ENCODE measurements at regions not wholly inside any gene's neighbourhood (a gene's known extent, or its start where the extent isn't known, plus 50 kb on each side); places are given as distances from the start of the nearest gene placed in this dataset.
"Not testable (repeated sequence)": the region's sequence is repeated elsewhere in the genome, so short reads cannot be mapped to it uniquely, and the experiment has no call there.

GRCh38 chr3:110946810-110947209 is 124.8 kb upstream of the NECTIN3 start:
- no peaks in the 10 kb centered on the region for H4K20me1 ChIP-seq (ENCODE audit: control insufficient read depth, insufficient read depth, insufficient read length)
- H3K9ac ChIP-seq (ENCODE audit: extremely low read depth, insufficient read length, low read length) = no peak overlapping the region
- no peak overlapping the region for H3K56ac ChIP-seq (ENCODE audit: insufficient read length, low read depth, low read length)
- DNase-seq = no peak
- H3K4me3 Mint-ChIP-seq = no peak overlapping the region
- H3K27ac ChIP-seq (ENCODE audit: insufficient read length, low read depth, low read length) = no peak overlapping the region
- no peak overlapping the region for H2BK12ac ChIP-seq (ENCODE audit: insufficient read length, low read depth, low read length)
- H2AFZ ChIP-seq (ENCODE audit: low read length) = no peak overlapping the region
- H3K4me1 Mint-ChIP-seq = peaks cover 0 to 10% of the 10 kb centered on the region in 2 experiments; a peak in 2 of 4 replicates
- TF ChIP-seq, protein P1, sequence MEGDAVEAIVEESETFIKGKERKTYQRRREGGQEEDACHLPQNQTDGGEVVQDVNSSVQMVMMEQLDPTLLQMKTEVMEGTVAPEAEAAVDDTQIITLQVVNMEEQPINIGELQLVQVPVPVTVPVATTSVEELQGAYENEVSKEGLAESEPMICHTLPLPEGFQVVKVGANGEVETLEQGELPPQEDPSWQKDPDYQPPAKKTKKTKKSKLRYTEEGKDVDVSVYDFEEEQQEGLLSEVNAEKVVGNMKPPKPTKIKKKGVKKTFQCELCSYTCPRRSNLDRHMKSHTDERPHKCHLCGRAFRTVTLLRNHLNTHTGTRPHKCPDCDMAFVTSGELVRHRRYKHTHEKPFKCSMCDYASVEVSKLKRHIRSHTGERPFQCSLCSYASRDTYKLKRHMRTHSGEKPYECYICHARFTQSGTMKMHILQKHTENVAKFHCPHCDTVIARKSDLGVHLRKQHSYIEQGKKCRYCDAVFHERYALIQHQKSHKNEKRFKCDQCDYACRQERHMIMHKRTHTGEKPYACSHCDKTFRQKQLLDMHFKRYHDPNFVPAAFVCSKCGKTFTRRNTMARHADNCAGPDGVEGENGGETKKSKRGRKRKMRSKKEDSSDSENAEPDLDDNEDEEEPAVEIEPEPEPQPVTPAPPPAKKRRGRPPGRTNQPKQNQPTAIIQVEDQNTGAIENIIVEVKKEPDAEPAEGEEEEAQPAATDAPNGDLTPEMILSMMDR (conservative IDR thresholded peaks at IDR 0.05) = no peak
- no peak overlapping the region for H4K8ac ChIP-seq (replicated peaks; ENCODE audit: insufficient read length, low read depth, low read length)
- H2BK5ac ChIP-seq (ENCODE audit: insufficient read length, low read length) = no peak overlapping the region
- peaks cover 48 to 49% of the 10 kb centered on the region in 2 experiments for H3K9me3 Mint-ChIP-seq
- H3K4me2 ChIP-seq (ENCODE audit: insufficient read depth, insufficient read length, low read length) = no peak overlapping the region
- H3K23me2 ChIP-seq (ENCODE audit: insufficient read length, low read depth, low read length, poor library complexity, severe bottlenecking) = no peaks in the 10 kb centered on the region
- no peak overlapping the region for H2AK5ac ChIP-seq (ENCODE audit: insufficient read length, low read length)
- no peak overlapping the region for H3K14ac ChIP-seq (ENCODE audit: insufficient read depth, low read length)
- H2BK120ac ChIP-seq (ENCODE audit: low read depth, low read length, poor library complexity, severe bottlenecking) = no peak overlapping the region
- H3K27me3 Mint-ChIP-seq (ENCODE audit: low read depth) = no peaks in the 10 kb centered on the region; the same call in 1 of the 2 replicates
- H3K4me1 ChIP-seq (ENCODE audit: insufficient read depth, low read length) = no peaks in the 10 kb centered on the region
- H3T11ph ChIP-seq (ENCODE audit: low read length) = no peak overlapping the region
- H3K9me3 ChIP-seq (ENCODE audit: control insufficient read depth, low read depth, low read length) = peaks cover 8% of the 10 kb centered on the region
- H2BK20ac ChIP-seq (ENCODE audit: low read depth, low read length, poor library complexity, severe bottlenecking) = no peak overlapping the region
- no peak overlapping the region for H4K91ac ChIP-seq (ENCODE audit: insufficient read length, low read depth, low read length)
- H3K79me2 ChIP-seq (ENCODE audit: insufficient read depth, low read length) = peaks cover 14% of the 10 kb centered on the region; the same call in 1 of the 2 replicates
- peaks cover 26 to 64% (median 27%) of the 10 kb centered on the region in 3 experiments for H3K36me3 Mint-ChIP-seq (ENCODE audit: insufficient read depth in 1 of 3, low read depth in 3 of 3)
- no peak overlapping the region for H4K5ac ChIP-seq (ENCODE audit: insufficient read length, low read depth, low read length)
- no peak overlapping the region for H3K23ac ChIP-seq (ENCODE audit: insufficient read length, low read depth, low read length)
- H3K27me3 ChIP-seq (ENCODE audit: insufficient read depth, low read length) = no peaks in the 10 kb centered on the region
- no peak overlapping the region for H2BK15ac ChIP-seq (ENCODE audit: low read depth, low read length)
- no peak overlapping the region for H3K18ac ChIP-seq (ENCODE audit: insufficient read length, low read depth, low read length)
- no peak overlapping the region for H3K27ac Mint-ChIP-seq
- H3K79me1 ChIP-seq (ENCODE audit: insufficient read depth, low read depth, low read length, poor library complexity, severe bottlenecking) = no peaks in the 10 kb centered on the region
- H3K4ac ChIP-seq (ENCODE audit: low read depth, low read length) = no peak overlapping the region

- not testable (repeated sequence) for H3K14ac ChIP-seq (ENCODE audit: insufficient read depth, low read length); H2BK20ac ChIP-seq (ENCODE audit: low read depth, low read length, poor library complexity, severe bottlenecking); H3K4ac ChIP-seq (ENCODE audit: low read depth, low read length); H3K79me1 ChIP-seq (ENCODE audit: insufficient read depth, low read depth, low read length, poor library complexity, severe bottlenecking); H4K8ac ChIP-seq (replicated peaks; ENCODE audit: insufficient read length, low read depth, low read length); H3T11ph ChIP-seq (ENCODE audit: low read length); H3K23ac ChIP-seq (ENCODE audit: insufficient read length, low read depth, low read length); H2BK15ac ChIP-seq (ENCODE audit: low read depth, low read length); H2BK5ac ChIP-seq (ENCODE audit: insufficient read length, low read length); H3K4me3 Mint-ChIP-seq; H3K27ac ChIP-seq (ENCODE audit: insufficient read length, low read depth, low read length); H4K20me1 ChIP-seq (ENCODE audit: control insufficient read depth, insufficient read depth, insufficient read length); H3K18ac ChIP-seq (ENCODE audit: insufficient read length, low read depth, low read length); DNase-seq; H3K4me2 ChIP-seq (ENCODE audit: insufficient read depth, insufficient read length, low read length); H4K5ac ChIP-seq (ENCODE audit: insufficient read length, low read depth, low read length); H3K4me1 ChIP-seq (ENCODE audit: insufficient read depth, low read length); H2AFZ ChIP-seq (ENCODE audit: low read length); H3K27ac Mint-ChIP-seq; H2BK120ac ChIP-seq (ENCODE audit: low read depth, low read length, poor library complexity, severe bottlenecking); H3K27me3 Mint-ChIP-seq (ENCODE audit: low read depth); H2AK5ac ChIP-seq (ENCODE audit: insufficient read length, low read length); H2BK12ac ChIP-seq (ENCODE audit: insufficient read length, low read depth, low read length); H3K23me2 ChIP-seq (ENCODE audit: insufficient read length, low read depth, low read length, poor library complexity, severe bottlenecking); H3K27me3 ChIP-seq (ENCODE audit: insufficient read depth, low read length); H4K91ac ChIP-seq (ENCODE audit: insufficient read length, low read depth, low read length); H3K4me1 Mint-ChIP-seq; H3K56ac ChIP-seq (ENCODE audit: insufficient read length, low read depth, low read length); H3K9me3 ChIP-seq (ENCODE audit: control insufficient read depth, low read depth, low read length); H3K9ac ChIP-seq (ENCODE audit: extremely low read depth, insufficient read length, low read length)
- WGBS (ENCODE audit: extremely low coverage, insufficient read length, low lambda C conversion rate) = no CpG with 5 or more reads among the region's 1 CpG
- peaks cover 26 to 67% (median 30%) of the 10 kb centered on the region in 3 experiments for H3K36me3 Mint-ChIP-seq (ENCODE audit: insufficient read depth in 1 of 3, low read depth in 3 of 3)
- peaks cover 51 to 57% of the 10 kb centered on the region in 2 experiments for H3K9me3 Mint-ChIP-seq
- peaks cover 11% of the 10 kb centered on the region; the same call in 1 of the 2 replicates for H3K79me2 ChIP-seq (ENCODE audit: insufficient read depth, low read length)
These were observed 122.4 kb upstream of the NECTIN3 start for GRCh38 chr3:110949194-110949593.

All from H9 (cell line).